Gastroesophageal sphincter (tissue), 4 donors: ENCODE measurements at regions not wholly inside any gene's neighbourhood (a gene's known extent, or its start where the extent isn't known, plus 50 kb on each side); places are given as distances from the start of the nearest gene placed in this dataset.

ENCODE experiments used
- ATAC-seq: fragments of 150-250 bp; one replicate; pipeline ENCODE4 v1.9.1; 2016; ENCODE audit warnings: mild to moderate bottlenecking, moderate library complexity
- H3K27ac ChIP-seq, 4 donors: fragments of 200-600 bp; sonication (generic) in 3 of 4; 1 replicate in 3 of 4; 2 replicates in 1 of 4; pipeline ENCODE4 v1.5.1; 2016 to 2019
- H3K27me3 ChIP-seq: fragments of 200-600 bp; sonication (generic); one replicate; pipeline ENCODE4 v1.5.1; 2019
- H3K36me3 ChIP-seq, 2 donors: fragments of 200-600 bp; sonication (generic); one replicate each; pipeline ENCODE4 v1.5.1; 2019; ENCODE audit warnings: control low read depth in 1 of 2
- H3K4me1 ChIP-seq, 3 donors: fragments of 200-600 bp; sonication (generic); 1 replicate in 2 of 3; 2 replicates in 1 of 3; pipeline ENCODE4 v1.5.1; 2016 to 2019; ENCODE audit warnings: control low read depth in 2 of 3
- H3K4me3 ChIP-seq, 2 donors: fragments of 200-600 bp; sonication (generic); one replicate each; pipeline ENCODE4 v1.5.1; 2019; ENCODE audit warnings: mild to moderate bottlenecking in 1 of 2, moderate library complexity in 1 of 2
- H3K9me3 ChIP-seq, 3 donors: fragments of 200-600 bp; sonication (generic); one replicate each; pipeline ENCODE4 v1.5.1; 2017 to 2019; ENCODE audit warnings: control low read depth in 2 of 3
- CTCF ChIP-seq, 4 experiments: fragments of 200-600 bp in 2 of 4; fragments of 450-650 bp in 2 of 4; sonication (generic) in 1 of 4; IDR thresholded peaks; one replicate each; pipeline ENCODE4 v1.5.1; 2017 to 2019; ENCODE audit warnings: antibody characterized with exemption in 4 of 4, mild to moderate bottlenecking in 2 of 4, moderate library complexity in 2 of 4
- EP300 ChIP-seq: sonication (generic); formaldehyde crosslinking; IDR thresholded peaks from one replicate; pipeline ENCODE4 v1.6.1; 2017; ENCODE audit warnings: antibody characterized with exemption, mild to moderate bottlenecking
- POLR2A ChIP-seq, 2 donors: fragments of 450-650 bp; IDR thresholded peaks; one replicate each; pipeline ENCODE4 v1.6.1; 2017; ENCODE audit warnings: antibody characterized with exemption in 2 of 2, mild to moderate bottlenecking in 2 of 2, moderate library complexity in 1 of 2
- POLR2AphosphoS5 ChIP-seq: sonication (generic); formaldehyde crosslinking; IDR thresholded peaks from one replicate; pipeline ENCODE4 v1.6.1; 2017; ENCODE audit warnings: antibody characterized with exemption
- WGBS, 2 donors: methylation state at CpG; one replicate each; pipeline ENCODE4 v1.1.5; 2018; ENCODE audit warnings: low coverage in 1 of 2; 5-methylcytosine and 5-hydroxymethylcytosine counted together

- no peak for TF ChIP-seq POLR2AphosphoS5
- TF ChIP-seq EP300, result no peak
- TF ChIP-seq CTCF (IDR thresholded peaks at IDR 0.05), result no peak
- no peak for TF ChIP-seq POLR2A (IDR thresholded peaks at IDR 0.05)
- 58 to 63% methylated on average over 4 to 5 of the region's 6 CpGs for WGBS, 2 donors
- ATAC-seq, result no peak
- H3K27ac ChIP-seq, result no peak overlapping the region
- no peak overlapping the region for H3K4me3 ChIP-seq
- no peaks in the 10 kb centered on the region for H3K36me3 ChIP-seq
- H3K9me3 ChIP-seq, result no peaks in the 10 kb centered on the region
- no peaks in the 10 kb centered on the region for H3K27me3 ChIP-seq
- no peaks in the 10 kb centered on the region for H3K4me1 ChIP-seq
These were observed 340.1 kb upstream of the ESRRG start for GRCh38 chr1:217063172-217063908.

GRCh38 chr1:217062586-217062985 lies 339.4 kb upstream of the ESRRG start:
- no peak overlapping the region for H3K4me3 ChIP-seq
- ATAC-seq, result no peak
- H3K27ac ChIP-seq, result no peak overlapping the region
- TF ChIP-seq EP300 (no peak), POLR2A (IDR thresholded peaks at IDR 0.05) (no peak), CTCF (IDR thresholded peaks at IDR 0.05) (no peak), POLR2AphosphoS5 (no peak)
- H3K4me1 ChIP-seq, result no peaks in the 10 kb centered on the region
- WGBS, 2 donors, result 77 to 88% methylated on average over 2 to 3 of the region's 3 CpGs
- H3K27me3 ChIP-seq, result no peaks in the 10 kb centered on the region
- no peaks in the 10 kb centered on the region for H3K36me3 ChIP-seq
- no peaks in the 10 kb centered on the region for H3K9me3 ChIP-seq

DNA sequence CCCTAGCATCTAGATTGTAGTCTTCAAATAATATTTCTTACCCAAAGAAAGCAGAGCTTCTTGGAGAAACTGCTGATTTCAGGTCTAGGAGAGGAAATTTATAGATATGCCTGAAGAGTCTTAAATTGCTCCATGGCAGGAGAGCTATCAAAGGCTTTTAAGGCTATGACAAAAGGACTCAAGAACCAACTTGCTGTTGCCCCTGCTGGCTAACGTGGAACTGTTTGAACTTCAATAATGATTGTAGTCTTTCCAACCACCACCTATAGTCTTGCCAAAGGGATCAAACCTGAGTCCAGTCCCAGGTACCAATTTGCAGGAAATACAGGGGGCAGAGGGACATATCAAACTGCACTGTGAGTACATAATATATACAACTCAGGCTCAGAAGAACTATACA lies 336.2 kb upstream of the ESRRG start:
- no peak for TF ChIP-seq EP300
- TF ChIP-seq POLR2AphosphoS5, result no peak
- TF ChIP-seq POLR2A (IDR thresholded peaks at IDR 0.05), result no peak
- no peak for TF ChIP-seq CTCF (IDR thresholded peaks at IDR 0.05)

DNA sequence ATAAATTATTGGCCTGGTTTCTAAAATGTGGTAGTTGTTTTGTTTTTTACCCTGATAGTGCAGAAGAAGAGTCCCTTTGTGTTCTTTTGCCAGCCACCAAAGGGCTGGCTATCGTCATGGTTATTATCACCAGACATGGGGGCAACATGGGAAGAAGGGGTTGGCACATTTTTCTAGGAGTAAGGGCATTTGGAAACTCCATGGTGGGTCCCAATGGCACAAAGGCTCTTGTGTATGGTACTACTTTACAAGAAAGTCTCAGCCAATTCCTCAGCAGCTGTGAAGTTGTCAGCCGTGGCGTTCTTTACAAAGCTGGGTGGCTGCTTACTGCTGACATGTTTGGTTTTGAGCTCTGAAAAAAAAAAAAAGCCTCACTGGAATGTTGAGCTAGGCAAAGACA lies 330.4 kb upstream of the ESRRG start:
- 80 to 91% methylated on average over 1 to 3 of the region's 3 CpGs for WGBS, 2 donors
- no peak for ATAC-seq
- H3K27ac ChIP-seq, result no peak overlapping the region

More for the DNA sequence above, 336.2 kb upstream of the ESRRG start:
- Histone ChIP-seq H3K9me3 (no peaks in the 10 kb centered on the region), H3K4me1 (peaks cover 0 to 5% (median 0%) of the 10 kb centered on the region in 3 donors), H3K36me3 (no peaks in the 10 kb centered on the region), H3K27ac (no peak overlapping the region), H3K4me3 (no peak overlapping the region), H3K27me3 (no peaks in the 10 kb centered on the region)
- WGBS, 2 donors, result 83% methylated on average over 1 of the region's 1 CpG; no CpG with 5 or more reads in 1 of the 2 donors
- no peak for ATAC-seq

More for the DNA sequence above, 330.4 kb upstream of the ESRRG start:
- TF ChIP-seq EP300, result no peak
- no peak for TF ChIP-seq CTCF (IDR thresholded peaks at IDR 0.05)
- no peak for TF ChIP-seq POLR2A (IDR thresholded peaks at IDR 0.05)
- no peak for TF ChIP-seq POLR2AphosphoS5
- no peaks in the 10 kb centered on the region for H3K36me3 ChIP-seq
- H3K4me1 ChIP-seq, result peaks cover 0 to 5% (median 0%) of the 10 kb centered on the region in 3 donors
- no peaks in the 10 kb centered on the region for H3K27me3 ChIP-seq
- H3K9me3 ChIP-seq, result no peaks in the 10 kb centered on the region
- H3K4me3 ChIP-seq, result no peak overlapping the region
